GM21576 (cell line): ENCODE measurements at regions not wholly inside any gene's neighbourhood (a gene's known extent, or its start where the extent isn't known, plus 50 kb on each side); places are given as distances from the start of the nearest gene placed in this dataset.

Source experiments
- ATAC-seq: cut with Tn5 transposase; IDR thresholded peaks from one replicate; pipeline ENCODE4 v1.9.1; 2021; ENCODE audit warnings: mild to moderate bottlenecking, moderate library complexity; ENCODE audit not compliant: unreplicated experiment

DNA sequence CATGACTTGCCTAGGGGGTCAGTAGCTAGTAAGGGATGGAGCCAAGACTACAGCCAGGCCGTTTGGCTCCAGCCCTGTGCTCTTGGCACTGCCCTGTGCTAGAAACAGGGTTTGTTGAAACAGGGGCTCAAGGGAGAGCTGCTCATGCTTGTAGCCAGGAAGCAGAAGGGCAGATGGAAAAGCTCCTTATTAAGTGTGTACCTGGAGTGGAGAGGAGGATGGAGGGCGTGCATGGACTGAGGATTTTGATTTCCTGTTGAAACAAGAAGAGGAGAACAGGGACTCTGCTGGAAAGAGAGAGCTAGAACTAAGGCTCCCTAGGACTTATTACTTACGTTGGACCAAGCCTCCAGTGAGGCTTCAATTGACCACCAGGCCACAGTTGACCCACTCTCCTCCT lies 363.0 kb downstream of the MID1IP1 start:
- no peak for ATAC-seq

GRCh38 chrX:39165185-39165584 lies 363.9 kb downstream of the MID1IP1 start:
- ATAC-seq = no peak

- no peak for ATAC-seq
Observed at GRCh38 chrX:39165773-39166172, 364.5 kb downstream of the MID1IP1 start.

GRCh38 chrX:39167791-39168190 lies 366.5 kb downstream of the MID1IP1 start:
- peak; percentile 43 for ATAC-seq

DNA sequence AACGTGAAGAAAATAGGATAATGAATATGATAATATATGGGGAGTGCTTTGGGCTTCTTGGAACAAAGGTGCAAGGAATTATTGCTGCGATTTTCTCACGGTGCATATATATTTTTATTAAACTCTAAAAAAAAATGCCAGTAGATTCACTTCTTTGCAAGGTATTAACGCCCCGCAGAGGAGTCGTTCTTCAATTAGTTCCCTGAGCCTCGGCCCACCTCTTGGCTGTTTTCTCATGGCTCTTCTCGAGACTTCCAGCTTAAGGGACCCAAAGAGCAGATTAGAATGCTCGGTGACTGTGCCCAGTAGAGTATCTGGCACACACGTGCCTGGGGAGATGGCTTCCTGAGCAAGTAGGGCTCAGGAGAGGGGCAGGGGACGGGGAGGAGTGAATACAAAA lies 367.4 kb downstream of the MID1IP1 start:
- no peak for ATAC-seq

DNA sequence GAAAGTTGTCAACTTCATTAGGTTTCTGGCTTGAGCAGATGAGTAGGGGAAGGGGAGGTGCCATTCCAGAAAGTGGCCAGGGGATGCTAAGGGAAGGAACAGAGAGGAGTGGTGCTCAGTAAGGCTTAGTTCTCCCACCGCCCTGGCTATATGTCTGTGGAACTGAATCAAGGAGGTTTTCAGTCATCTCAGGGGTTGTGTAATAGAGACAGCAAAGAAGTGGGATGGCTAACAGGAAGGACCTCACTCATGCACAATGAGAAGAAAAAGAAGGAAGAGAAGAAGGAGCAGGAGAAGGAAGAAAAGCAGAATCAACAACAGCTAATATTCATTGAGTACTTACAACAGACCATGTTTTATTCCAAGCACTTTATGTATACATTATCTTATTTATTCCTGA lies 368.7 kb downstream of the MID1IP1 start:
- no peak for ATAC-seq

GRCh38 chrX:39170464-39170863 lies 369.2 kb downstream of the MID1IP1 start:
- no peak for ATAC-seq

GRCh38 chrX:39171686-39172085 lies 370.4 kb downstream of the MID1IP1 start:
- no peak for ATAC-seq

GRCh38 chrX:39174241-39174771 lies 373.0 kb downstream of the MID1IP1 start:
- no peak for ATAC-seq

DNA sequence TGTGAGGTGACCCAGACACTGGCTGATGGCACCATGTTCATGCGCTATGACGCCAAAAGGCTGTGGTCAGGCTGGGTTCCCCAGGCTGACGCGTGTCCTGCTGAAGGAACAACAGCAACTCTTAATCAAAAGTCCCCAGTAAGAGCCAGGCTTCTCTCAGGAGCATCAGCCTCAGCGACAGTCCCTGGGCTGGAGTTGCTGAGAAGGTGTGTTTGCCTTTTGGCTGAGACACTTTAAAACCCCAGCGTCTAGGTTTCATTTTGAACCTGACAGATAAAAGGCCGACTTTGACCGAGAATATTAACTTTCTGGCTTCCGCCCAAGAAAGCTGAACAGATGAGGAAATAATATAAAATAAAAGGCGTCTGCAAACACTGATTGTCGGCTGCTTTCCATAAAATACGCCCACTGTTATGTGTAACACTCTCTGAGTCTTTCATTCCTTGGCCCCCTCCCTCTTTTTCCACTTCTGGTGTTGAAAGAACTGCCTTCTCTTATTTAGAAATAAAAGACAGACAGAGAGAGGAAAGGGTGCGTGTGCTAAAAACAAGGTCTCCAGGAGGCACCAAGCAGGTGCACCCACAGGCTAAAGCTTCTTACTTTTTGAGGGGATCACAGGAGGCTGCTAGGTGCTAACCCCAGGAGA lies 373.6 kb downstream of the MID1IP1 start:
- no peak for ATAC-seq

GRCh38 chrX:39175418-39176057 lies 374.3 kb downstream of the MID1IP1 start:
- no peak for ATAC-seq

- no peak for ATAC-seq
Observed at GRCh38 chrX:39176105-39176504, 374.8 kb downstream of the MID1IP1 start.

- ATAC-seq = no peak
Observed at GRCh38 chrX:39189431-39189830, 388.2 kb downstream of the MID1IP1 start.

GRCh38 chrX:39194673-39195072 lies 393.4 kb downstream of the MID1IP1 start:
- no peak for ATAC-seq

DNA sequence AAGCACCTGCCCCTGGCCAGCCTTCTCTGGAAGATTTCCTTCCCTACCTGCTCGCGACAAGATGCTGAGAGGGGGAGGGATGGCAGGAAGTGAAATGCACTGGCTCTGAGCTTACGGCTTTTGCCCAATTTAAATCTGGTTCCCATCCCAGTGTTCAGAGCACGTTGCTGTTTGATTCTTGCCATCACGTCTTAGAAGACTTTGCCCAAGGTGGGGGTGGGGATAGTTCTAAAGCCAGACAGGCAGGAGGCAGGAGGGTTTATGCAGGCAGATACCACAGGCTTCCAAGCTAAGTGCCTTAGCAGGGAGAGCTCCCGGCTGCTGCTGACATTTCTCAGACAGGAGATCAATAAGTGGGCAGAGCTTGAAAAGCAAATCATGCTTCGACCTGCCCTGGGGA lies 393.9 kb downstream of the MID1IP1 start:
- no peak for ATAC-seq

DNA sequence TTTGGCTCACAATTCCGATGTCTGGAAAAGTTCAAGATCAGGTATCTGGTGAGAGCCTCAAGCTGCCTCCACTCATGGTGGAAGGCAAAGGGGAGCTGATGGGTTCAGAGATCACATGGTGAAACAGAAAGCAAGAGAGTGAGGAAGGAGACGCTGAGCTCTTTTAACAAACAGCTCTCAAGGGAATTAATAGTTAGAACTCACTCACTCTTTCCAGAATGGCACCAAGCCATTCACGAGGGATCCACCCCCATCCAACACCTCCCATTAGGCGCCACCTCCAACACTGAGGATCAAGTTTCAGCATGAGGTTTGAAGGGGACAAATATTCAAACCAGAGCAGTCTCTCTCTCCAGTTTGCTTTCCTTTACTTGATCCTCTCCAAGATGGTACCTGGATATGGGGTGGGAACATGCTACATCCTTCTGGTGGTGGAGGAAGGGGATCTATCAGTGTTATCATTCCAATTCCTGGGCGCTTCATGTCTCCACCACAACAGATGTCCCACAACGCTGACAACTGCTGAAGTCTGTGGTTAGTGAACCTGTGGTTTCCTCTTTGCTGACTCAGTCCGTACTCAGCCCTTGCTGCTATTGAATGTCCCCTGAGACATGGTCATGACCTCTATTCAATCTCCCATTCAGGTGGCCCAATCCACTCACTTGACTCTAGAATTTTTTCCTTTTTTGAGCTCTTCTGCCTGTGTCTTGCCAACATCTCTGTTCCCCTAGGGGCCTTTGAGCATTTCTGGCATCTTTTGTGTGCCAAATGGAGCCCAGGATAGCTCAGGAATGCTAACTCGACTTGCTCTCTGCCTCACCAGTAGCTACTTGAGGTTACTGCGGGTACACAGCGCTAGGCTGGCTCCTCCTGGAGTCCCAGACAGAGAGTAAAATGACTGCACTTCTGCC lies 395.2 kb downstream of the MID1IP1 start:
- ATAC-seq = peak; percentile 96

DNA sequence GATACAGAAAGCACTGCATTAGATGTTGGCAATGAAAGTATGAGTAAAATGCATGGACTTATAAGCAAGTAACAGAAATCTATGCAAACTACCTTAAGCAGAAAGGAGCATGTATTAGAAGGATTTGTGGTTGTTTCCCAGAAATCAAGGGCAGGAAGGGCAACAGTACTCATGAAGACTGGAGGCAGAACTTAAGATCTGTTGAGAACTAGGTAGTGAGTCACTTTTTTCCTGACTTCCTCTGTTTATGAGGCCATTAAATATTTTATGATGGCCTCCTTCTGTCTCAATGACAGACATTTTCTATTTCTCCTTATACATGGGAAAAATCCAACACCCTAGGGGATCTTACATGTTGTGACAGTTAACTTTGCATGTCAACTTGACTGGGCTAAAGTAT lies 398.2 kb downstream of the MID1IP1 start:
- ATAC-seq = no peak

DNA sequence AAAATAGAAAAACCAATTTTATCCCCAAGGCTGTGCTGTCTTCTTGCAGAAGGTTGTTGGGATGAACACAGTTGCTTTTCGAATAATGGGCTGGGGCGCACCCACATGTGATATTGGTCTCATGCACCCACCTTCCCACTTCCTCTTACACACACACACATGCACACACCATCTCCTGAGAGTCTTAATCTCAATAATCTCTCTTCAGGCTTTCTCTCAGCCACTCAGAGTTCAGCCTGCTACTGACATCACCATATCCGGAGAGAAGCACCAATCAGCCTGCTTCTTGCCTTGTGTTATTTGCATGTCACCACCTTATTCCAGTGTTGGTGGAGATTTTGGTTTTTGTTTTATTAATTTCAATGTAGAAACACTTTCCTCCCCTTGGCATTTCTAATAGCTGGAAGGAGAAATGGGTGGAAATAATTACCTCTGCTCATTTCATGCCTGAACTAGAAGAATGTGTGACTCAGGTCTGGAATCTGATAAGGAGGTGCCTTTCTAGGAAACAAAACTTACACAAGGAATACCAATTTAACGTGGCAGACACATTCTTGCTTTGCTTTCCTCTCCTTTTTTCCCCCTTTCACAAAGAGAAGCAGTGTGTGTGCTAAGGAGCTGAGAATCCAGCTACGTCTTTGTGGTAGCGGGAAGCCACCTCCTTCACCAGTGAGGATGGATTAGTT lies 400.2 kb downstream of the MID1IP1 start:
- ATAC-seq = no peak

GRCh38 chrX:39202641-39203040 lies 401.4 kb downstream of the MID1IP1 start:
- no peak for ATAC-seq

- no peak for ATAC-seq
Observed at GRCh38 chrX:39203427-39203826, 402.2 kb downstream of the MID1IP1 start.

DNA sequence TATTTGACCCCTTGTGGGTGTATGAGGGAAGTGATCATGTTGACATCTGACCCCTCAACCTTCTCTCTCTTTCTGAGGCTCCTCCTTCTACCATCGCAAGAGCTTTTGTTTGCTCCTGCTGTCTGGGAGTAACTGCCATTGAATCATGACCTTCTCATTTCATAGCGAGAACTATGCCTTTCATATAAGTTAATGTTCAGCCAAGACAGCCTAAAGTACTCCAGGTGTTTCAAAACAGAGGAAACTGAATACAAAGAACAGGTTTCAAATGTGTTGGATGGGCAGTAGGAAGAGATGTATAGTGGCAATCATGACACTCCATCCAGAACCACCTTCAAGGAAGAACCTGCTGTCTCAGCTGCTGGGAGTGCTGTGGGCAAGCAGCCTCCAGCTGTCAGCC lies 403.1 kb downstream of the MID1IP1 start:
- no peak for ATAC-seq
